Neural progenitor cell (in vitro differentiated cells): ENCODE measurements at regions not wholly inside any gene's neighbourhood (a gene's known extent, or its start where the extent isn't known, plus 50 kb on each side); places are given as distances from the start of the nearest gene placed in this dataset.

Experiments
- DNase-seq: peaks from one replicate; pipeline ENCODE4 v3.0.0-alpha.2; 2016; ENCODE audit warnings: low spot score
- H2AFZ ChIP-seq: fragments of 200-600 bp; sonication (generic); replicated peaks from 2 replicates; pipeline ENCODE4 v1.6.1; 2016; ENCODE audit warnings: antibody characterized with exemption
- H3F3A ChIP-seq: fragments of 200-600 bp; sonication (generic); 2 replicates; pipeline ENCODE4 v1.6.1; 2016; ENCODE audit warnings: antibody characterized with exemption, low read depth
- H3K27ac ChIP-seq: fragments of 200-600 bp; sonication (generic); 2 replicates; pipeline ENCODE4 v1.5.1; 2016; ENCODE audit warnings: mild to moderate bottlenecking
- H3K27me3 ChIP-seq: fragments of 200-600 bp; sonication (generic); 2 replicates; pipeline ENCODE4 v1.6.1; 2016; ENCODE audit warnings: mild to moderate bottlenecking, moderate library complexity
- H3K36me3 ChIP-seq: fragments of 200-600 bp; sonication (generic); 2 replicates; pipeline ENCODE4 v1.5.1; 2016
- H3K4me1 ChIP-seq: fragments of 200-600 bp; sonication (generic); 2 replicates; pipeline ENCODE4 v1.6.1; 2016; ENCODE audit warnings: mixed run types
- H3K4me2 ChIP-seq: fragments of 200-600 bp; sonication (generic); 2 replicates; pipeline ENCODE4 v1.6.1; 2016
- H3K4me3 ChIP-seq: fragments of 200-600 bp; sonication (generic); 2 replicates; pipeline ENCODE4 v1.5.1; 2016
- H3K79me2 ChIP-seq: fragments of 200-600 bp; sonication (generic); 2 replicates; pipeline ENCODE4 v1.6.1; 2016; ENCODE audit warnings: low read depth
- H3K9ac ChIP-seq: fragments of 200-600 bp; sonication (generic); 2 replicates; pipeline ENCODE4 v1.6.1; 2016
- H3K9me3 ChIP-seq: fragments of 200-600 bp; sonication (generic); 2 replicates; pipeline ENCODE4 v1.5.1; 2016; ENCODE audit warnings: low read depth
- H4K20me1 ChIP-seq: fragments of 200-600 bp; sonication (generic); 2 replicates; pipeline ENCODE4 v1.6.1; 2016; ENCODE audit warnings: low read depth
- H3K27ac Mint-ChIP-seq: 3 replicates; pipeline ENCODE4 v1.8.0; 2021; ENCODE audit warnings: mixed read lengths
- H3K27me3 Mint-ChIP-seq: 2 replicates; pipeline ENCODE4 v1.8.0; 2022; ENCODE audit warnings: low read depth, mild to moderate bottlenecking, inconsistent platforms, moderate library complexity, mixed read lengths; ENCODE audit not compliant: insufficient read depth
- H3K36me3 Mint-ChIP-seq: 3 replicates; pipeline ENCODE4 v1.8.0; 2021; ENCODE audit warnings: mixed read lengths
- H3K4me1 Mint-ChIP-seq: 3 replicates; pipeline ENCODE4 v1.8.0; 2021; ENCODE audit warnings: mixed read lengths
- H3K4me3 Mint-ChIP-seq: 3 replicates; pipeline ENCODE4 v1.8.0; 2021; ENCODE audit warnings: mild to moderate bottlenecking, moderate library complexity, mixed read lengths
- H3K9me3 Mint-ChIP-seq: 3 replicates; pipeline ENCODE4 v1.8.0; 2020; ENCODE audit warnings: mixed read lengths
- EZH2 ChIP-seq: fragments of 200-600 bp; sonication (generic); IDR thresholded peaks from 2 replicates; pipeline ENCODE4 v1.6.1; 2017; ENCODE audit warnings: antibody characterized with exemption, mild to moderate bottlenecking, moderate library complexity
- EZH2phosphoT487 ChIP-seq: fragments of 200-600 bp; sonication (generic); IDR thresholded peaks from 2 replicates; pipeline ENCODE4 v1.6.1; 2017; ENCODE audit warnings: antibody characterized with exemption
- TF ChIP-seq, protein P1 (sequence below): fragments of 200-600 bp; sonication (generic); IDR thresholded peaks from 2 replicates; pipeline ENCODE4 v1.5.1; 2017; ENCODE audit warnings: antibody characterized with exemption, mild to moderate bottlenecking

DNA sequence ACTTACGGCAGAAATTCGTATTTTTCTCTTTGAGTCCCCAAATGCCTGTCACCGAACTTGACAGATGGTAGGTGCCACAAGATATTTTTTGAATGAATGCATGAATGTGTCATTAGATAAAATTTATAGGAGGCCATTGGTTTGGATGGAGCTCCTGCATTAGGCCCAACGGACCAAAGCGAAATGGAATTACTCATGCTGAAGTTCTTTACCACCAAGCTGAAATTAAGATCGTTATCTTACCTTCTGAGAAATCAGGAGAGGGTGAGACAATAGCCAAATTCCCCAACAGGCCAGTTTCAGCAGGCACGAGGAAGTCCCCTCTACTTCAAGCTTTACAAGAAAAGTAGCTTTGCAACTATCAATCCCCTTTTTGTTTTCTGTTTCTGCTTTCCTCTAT lies 452.5 kb upstream of the ARGLU1 start:
- no peak overlapping the region for H3K27ac Mint-ChIP-seq
- peaks cover 9% of the 10 kb centered on the region for H3K4me1 ChIP-seq
- no peaks in the 10 kb centered on the region for H3K27me3 ChIP-seq
- DNase-seq, result no peak
- H4K20me1 ChIP-seq, result no peaks in the 10 kb centered on the region
- no peak overlapping the region for H3K4me3 Mint-ChIP-seq
- no peak overlapping the region for H3K9ac ChIP-seq
- H3K27me3 Mint-ChIP-seq, result no peaks in the 10 kb centered on the region
- no peaks in the 10 kb centered on the region for H3F3A ChIP-seq
- H3K4me2 ChIP-seq, result no peak overlapping the region
- peaks cover 16% of the 10 kb centered on the region for H3K4me1 Mint-ChIP-seq
- peaks cover 2% of the 10 kb centered on the region for H3K36me3 Mint-ChIP-seq
- no peaks in the 10 kb centered on the region for H3K9me3 ChIP-seq
- no peak overlapping the region for H3K27ac ChIP-seq
- TF ChIP-seq EZH2phosphoT487 (no peak), EZH2 (no peak)
- TF ChIP-seq, protein P1, sequence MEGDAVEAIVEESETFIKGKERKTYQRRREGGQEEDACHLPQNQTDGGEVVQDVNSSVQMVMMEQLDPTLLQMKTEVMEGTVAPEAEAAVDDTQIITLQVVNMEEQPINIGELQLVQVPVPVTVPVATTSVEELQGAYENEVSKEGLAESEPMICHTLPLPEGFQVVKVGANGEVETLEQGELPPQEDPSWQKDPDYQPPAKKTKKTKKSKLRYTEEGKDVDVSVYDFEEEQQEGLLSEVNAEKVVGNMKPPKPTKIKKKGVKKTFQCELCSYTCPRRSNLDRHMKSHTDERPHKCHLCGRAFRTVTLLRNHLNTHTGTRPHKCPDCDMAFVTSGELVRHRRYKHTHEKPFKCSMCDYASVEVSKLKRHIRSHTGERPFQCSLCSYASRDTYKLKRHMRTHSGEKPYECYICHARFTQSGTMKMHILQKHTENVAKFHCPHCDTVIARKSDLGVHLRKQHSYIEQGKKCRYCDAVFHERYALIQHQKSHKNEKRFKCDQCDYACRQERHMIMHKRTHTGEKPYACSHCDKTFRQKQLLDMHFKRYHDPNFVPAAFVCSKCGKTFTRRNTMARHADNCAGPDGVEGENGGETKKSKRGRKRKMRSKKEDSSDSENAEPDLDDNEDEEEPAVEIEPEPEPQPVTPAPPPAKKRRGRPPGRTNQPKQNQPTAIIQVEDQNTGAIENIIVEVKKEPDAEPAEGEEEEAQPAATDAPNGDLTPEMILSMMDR, result no peak
- no peak overlapping the region for H3K4me3 ChIP-seq
- H3K9me3 Mint-ChIP-seq, result peaks cover 5% of the 10 kb centered on the region
- H3K36me3 ChIP-seq, result no peaks in the 10 kb centered on the region
- H2AFZ ChIP-seq, result no peak overlapping the region
- H3K79me2 ChIP-seq, result no peaks in the 10 kb centered on the region

DNA sequence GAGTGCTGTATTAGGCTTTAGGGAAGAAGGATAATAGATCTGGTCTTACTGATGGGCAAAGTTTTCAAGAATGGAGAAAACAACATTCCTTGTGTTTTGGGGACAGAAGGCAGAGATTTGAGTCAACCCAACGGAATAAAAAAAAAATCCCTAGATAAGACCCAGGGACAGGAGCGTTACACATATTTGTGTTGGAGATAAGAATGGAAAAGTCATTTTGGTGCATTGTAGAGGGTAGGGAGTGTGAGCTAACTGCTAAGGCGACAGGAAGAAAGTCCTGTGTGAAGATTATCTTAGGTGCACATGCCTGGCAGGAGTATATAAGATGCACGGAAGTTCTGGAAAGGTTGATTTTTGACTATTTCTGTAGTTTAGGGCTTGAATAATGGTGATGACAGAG lies 450.3 kb upstream of the ARGLU1 start:
- H3K27me3 Mint-ChIP-seq, result no peaks in the 10 kb centered on the region
- H3F3A ChIP-seq, result no peaks in the 10 kb centered on the region

DNA sequence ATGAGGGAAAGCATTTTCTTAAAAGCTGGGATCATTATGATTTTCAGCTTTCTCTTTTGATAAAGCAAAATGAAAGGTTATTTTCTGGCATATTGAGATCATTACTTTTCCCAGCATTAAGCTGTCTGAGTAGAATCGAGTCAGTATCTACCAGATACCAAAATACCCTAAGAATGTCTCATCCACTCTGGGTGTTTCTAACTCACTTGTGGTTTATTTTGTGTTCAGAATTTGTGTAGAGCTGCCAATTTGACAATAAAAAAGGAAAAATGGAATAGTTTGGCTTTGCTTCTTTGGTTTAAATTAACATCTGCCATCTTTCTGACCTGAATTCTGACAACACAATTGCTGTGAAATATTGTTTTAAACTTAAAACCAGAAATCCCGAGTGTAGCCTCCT lies 438.7 kb upstream of the ARGLU1 start:
- no peaks in the 10 kb centered on the region for H3K27me3 ChIP-seq
- H3K4me3 ChIP-seq, result no peak overlapping the region
- no peaks in the 10 kb centered on the region for H3K36me3 ChIP-seq
- Mint-ChIP-seq H3K27me3 (peaks cover 5% of the 10 kb centered on the region), H3K9me3 (no peaks in the 10 kb centered on the region), H3K4me1 (peaks cover 15% of the 10 kb centered on the region), H3K36me3 (no peaks in the 10 kb centered on the region), H3K27ac (no peak overlapping the region), H3K4me3 (no peak overlapping the region)
- H3K27ac ChIP-seq, result no peak overlapping the region
- DNase-seq, result no peak
- H3K9ac ChIP-seq, result no peak overlapping the region
- no peaks in the 10 kb centered on the region for H3K79me2 ChIP-seq
- H3K4me1 ChIP-seq, result peaks cover 4% of the 10 kb centered on the region
- no peaks in the 10 kb centered on the region for H3K9me3 ChIP-seq
- no peaks in the 10 kb centered on the region for H4K20me1 ChIP-seq
- TF ChIP-seq EZH2phosphoT487, result no peak
- TF ChIP-seq, protein P1, result no peak
- TF ChIP-seq EZH2, result no peak
- H2AFZ ChIP-seq, result no peak overlapping the region
- no peaks in the 10 kb centered on the region for H3F3A ChIP-seq
- H3K4me2 ChIP-seq, result no peak overlapping the region

More for the DNA sequence above, 450.3 kb upstream of the ARGLU1 start:
- peaks cover 2% of the 10 kb centered on the region for H3K36me3 Mint-ChIP-seq
- TF ChIP-seq, protein P1, result no peak
- TF ChIP-seq EZH2phosphoT487 (no peak), EZH2 (no peak)
- peaks cover 5% of the 10 kb centered on the region for H3K9me3 Mint-ChIP-seq
- H3K79me2 ChIP-seq, result no peaks in the 10 kb centered on the region
- H3K4me2 ChIP-seq, result no peak overlapping the region
- H3K9ac ChIP-seq, result no peak overlapping the region
- no peaks in the 10 kb centered on the region for H3K36me3 ChIP-seq
- H3K4me1 ChIP-seq, result no peaks in the 10 kb centered on the region
- no peak overlapping the region for H3K27ac ChIP-seq
- no peaks in the 10 kb centered on the region for H3K9me3 ChIP-seq
- DNase-seq, result no peak
- H3K27me3 ChIP-seq, result no peaks in the 10 kb centered on the region
- H4K20me1 ChIP-seq, result no peaks in the 10 kb centered on the region
- H2AFZ ChIP-seq, result no peak overlapping the region
- no peak overlapping the region for H3K4me3 Mint-ChIP-seq
- H3K4me3 ChIP-seq, result no peak overlapping the region
- H3K27ac Mint-ChIP-seq, result no peak overlapping the region
- H3K4me1 Mint-ChIP-seq, result peaks cover 6% of the 10 kb centered on the region

DNA sequence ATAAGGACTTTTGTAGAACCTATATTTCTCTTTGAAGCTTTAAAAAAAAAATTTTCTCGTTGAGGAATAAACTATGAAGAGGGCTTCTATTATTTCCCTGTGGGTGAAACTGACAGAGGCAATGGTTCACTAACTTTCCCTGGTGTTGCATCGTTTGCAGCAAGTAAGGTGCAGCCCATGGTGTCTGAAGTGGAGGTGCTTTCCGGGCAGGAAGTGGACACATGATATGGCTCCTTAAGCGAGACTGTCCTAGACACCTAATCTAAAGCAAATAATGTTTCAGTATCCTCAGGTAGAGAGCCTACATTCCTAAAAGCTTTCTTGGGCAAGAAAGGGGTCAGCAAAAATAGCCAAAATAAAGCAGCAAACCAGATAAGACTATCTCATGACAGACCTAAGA lies 437.6 kb upstream of the ARGLU1 start:
- Histone ChIP-seq H3K79me2 (no peaks in the 10 kb centered on the region), H3K36me3 (no peaks in the 10 kb centered on the region), H2AFZ (no peak overlapping the region), H3K27me3 (no peaks in the 10 kb centered on the region), H3K27ac (no peak overlapping the region), H3K4me3 (no peak overlapping the region), H3K4me2 (no peak overlapping the region), H3K9me3 (no peaks in the 10 kb centered on the region), H3K4me1 (peaks cover 4% of the 10 kb centered on the region), H4K20me1 (no peaks in the 10 kb centered on the region), H3F3A (no peaks in the 10 kb centered on the region), H3K9ac (no peak overlapping the region)
- no peaks in the 10 kb centered on the region for H3K9me3 Mint-ChIP-seq
- TF ChIP-seq, protein P1, result no peak
- no peak for TF ChIP-seq EZH2phosphoT487
- H3K4me3 Mint-ChIP-seq, result no peak overlapping the region
- DNase-seq, result no peak
- H3K27ac Mint-ChIP-seq, result no peak overlapping the region
- H3K4me1 Mint-ChIP-seq, result peaks cover 15% of the 10 kb centered on the region
- peaks cover 5% of the 10 kb centered on the region for H3K27me3 Mint-ChIP-seq
- H3K36me3 Mint-ChIP-seq, result no peaks in the 10 kb centered on the region
